Calu3 (cell line): ENCODE measurements at regions not wholly inside any gene's neighbourhood (a gene's known extent, or its start where the extent isn't known, plus 50 kb on each side); places are given as distances from the start of the nearest gene placed in this dataset.

Source experiments
- BruUV-seq: library from RNA; stranded (reverse); fragments of 400-500 nt; replicated peaks from 2 replicates; lab custom pipeline; 2021; lab: Mats Ljungman, UMichigan
- CTCF ChIA-PET: fragments of 300-600 bp; sonication (Branson Sonifier 250); formaldehyde crosslinking; loops from one replicate; lab custom pipeline; 2022; ENCODE audit warnings: antibody characterized with exemption; lab: Charles Lee
- DNase-seq: peaks from one replicate; pipeline ENCODE4 v3.0.0; 2022
- H3K27ac Mint-ChIP-seq: one replicate; pipeline ENCODE4 v1.8.0; 2022; ENCODE audit warnings: mixed read lengths; ENCODE audit not compliant: unreplicated experiment
- H3K27me3 Mint-ChIP-seq: one replicate; pipeline ENCODE4 v1.8.0; 2022; ENCODE audit warnings: mixed read lengths; ENCODE audit not compliant: unreplicated experiment
- H3K36me3 Mint-ChIP-seq: one replicate; pipeline ENCODE4 v1.8.0; 2022; ENCODE audit warnings: mild to moderate bottlenecking, moderate library complexity, mixed read lengths; ENCODE audit not compliant: insufficient read depth, unreplicated experiment
- H3K4me1 Mint-ChIP-seq: one replicate; pipeline ENCODE4 v1.8.0; 2022; ENCODE audit warnings: mild to moderate bottlenecking, low read depth, mixed read lengths; ENCODE audit not compliant: unreplicated experiment
- H3K4me3 Mint-ChIP-seq: one replicate; pipeline ENCODE4 v1.8.0; 2022; ENCODE audit warnings: mild to moderate bottlenecking, low read depth, moderate library complexity, mixed read lengths; ENCODE audit not compliant: unreplicated experiment
- H3K9me3 Mint-ChIP-seq: one replicate; pipeline ENCODE4 v1.8.0; 2022; ENCODE audit warnings: low read depth, mixed read lengths; ENCODE audit not compliant: unreplicated experiment
- intact Hi-C: fragments of 100-400 bp; cut with micrococcal nuclease; formaldehyde crosslinking; loops from one replicate; pipeline ENCODE4 v1.10.0; 2022; ENCODE audit not compliant: unreplicated experiment
- TF ChIP-seq, protein P1 (sequence below): fragments of 200-600 bp; IDR thresholded peaks from one replicate; pipeline ENCODE4 v1.8.0; 2022; ENCODE audit warnings: antibody characterized with exemption; ENCODE audit not compliant: unreplicated experiment

DNA sequence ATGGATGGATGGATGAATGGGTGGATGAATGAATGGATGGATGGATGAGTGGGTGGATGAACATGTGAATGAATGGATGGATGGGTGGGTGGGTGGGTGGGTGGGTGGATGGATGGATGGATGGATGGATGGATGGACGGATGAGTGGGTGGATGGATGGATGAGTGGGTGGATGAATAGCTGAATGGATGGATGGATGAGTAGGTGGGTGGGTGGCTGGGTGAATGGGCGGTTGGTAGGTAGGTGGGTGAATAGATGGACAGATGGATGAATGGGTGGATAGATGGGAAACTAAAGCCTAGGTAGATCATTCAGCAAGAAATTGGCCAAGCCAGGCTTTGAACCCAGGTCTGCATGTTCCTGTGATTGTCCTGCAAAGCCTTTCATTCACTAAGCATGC, 155.6 kb downstream of the WNT5A start:
- TF ChIP-seq, protein P1, sequence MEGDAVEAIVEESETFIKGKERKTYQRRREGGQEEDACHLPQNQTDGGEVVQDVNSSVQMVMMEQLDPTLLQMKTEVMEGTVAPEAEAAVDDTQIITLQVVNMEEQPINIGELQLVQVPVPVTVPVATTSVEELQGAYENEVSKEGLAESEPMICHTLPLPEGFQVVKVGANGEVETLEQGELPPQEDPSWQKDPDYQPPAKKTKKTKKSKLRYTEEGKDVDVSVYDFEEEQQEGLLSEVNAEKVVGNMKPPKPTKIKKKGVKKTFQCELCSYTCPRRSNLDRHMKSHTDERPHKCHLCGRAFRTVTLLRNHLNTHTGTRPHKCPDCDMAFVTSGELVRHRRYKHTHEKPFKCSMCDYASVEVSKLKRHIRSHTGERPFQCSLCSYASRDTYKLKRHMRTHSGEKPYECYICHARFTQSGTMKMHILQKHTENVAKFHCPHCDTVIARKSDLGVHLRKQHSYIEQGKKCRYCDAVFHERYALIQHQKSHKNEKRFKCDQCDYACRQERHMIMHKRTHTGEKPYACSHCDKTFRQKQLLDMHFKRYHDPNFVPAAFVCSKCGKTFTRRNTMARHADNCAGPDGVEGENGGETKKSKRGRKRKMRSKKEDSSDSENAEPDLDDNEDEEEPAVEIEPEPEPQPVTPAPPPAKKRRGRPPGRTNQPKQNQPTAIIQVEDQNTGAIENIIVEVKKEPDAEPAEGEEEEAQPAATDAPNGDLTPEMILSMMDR: no peak
- intact Hi-C loops: no loop called here
- Mint-ChIP-seq H3K4me1 (no peaks in the 10 kb centered on the region), H3K9me3 (peaks cover 10% of the 10 kb centered on the region), H3K4me3 (no peak overlapping the region), H3K27ac (no peak overlapping the region), H3K36me3 (no peaks in the 10 kb centered on the region), H3K27me3 (no peaks in the 10 kb centered on the region)
- DNase-seq: no peak
- CTCF ChIA-PET: no interaction called here
- BruUV-seq: no TSS peak

DNA sequence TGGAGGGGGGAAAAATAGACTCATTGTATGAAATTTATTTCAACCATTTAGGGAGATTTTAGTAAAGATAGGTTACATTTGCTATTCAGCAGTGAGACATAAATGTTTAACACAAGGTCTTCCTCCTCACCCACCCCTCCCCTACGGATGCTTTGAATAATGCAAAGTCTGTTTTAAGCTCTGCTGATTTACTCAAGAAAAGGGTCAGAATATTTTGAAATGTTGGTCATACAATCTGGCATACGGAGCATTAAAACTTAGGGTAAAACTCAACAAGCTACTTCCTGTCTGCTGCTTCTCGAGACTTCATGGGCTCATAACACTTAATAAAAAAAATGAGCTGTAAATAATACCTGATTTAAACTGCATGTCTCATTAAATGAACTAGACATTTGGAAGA, 156.3 kb downstream of the WNT5A start:
- Mint-ChIP-seq H3K36me3 (no peaks in the 10 kb centered on the region), H3K4me1 (no peaks in the 10 kb centered on the region), H3K9me3 (peaks cover 10% of the 10 kb centered on the region), H3K27ac (no peak overlapping the region), H3K4me3 (no peak overlapping the region), H3K27me3 (no peaks in the 10 kb centered on the region)
- TF ChIP-seq, protein P1: no peak
- BruUV-seq: no TSS peak
- CTCF ChIA-PET: no interaction called here
- DNase-seq: no peak
- intact Hi-C loops: no loop called here

DNA sequence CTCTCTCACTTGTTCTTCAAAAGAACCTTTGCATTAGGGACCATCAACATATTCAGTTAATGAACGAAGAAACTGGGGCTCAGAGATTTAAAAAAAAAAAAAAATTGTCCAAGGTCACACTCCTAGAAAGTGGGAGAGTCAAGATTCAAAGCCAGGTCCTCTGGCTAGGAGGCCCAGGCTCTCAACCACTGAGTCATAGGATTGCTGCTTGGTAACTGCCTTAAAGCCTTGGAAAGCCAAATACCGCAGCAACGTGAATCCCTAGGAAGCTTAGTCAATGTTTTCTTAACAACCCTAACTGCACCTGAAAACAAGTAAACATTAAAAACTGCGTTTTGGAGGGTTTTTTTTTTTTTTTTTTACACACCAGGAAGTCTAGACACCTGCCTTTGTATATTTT, 156.8 kb downstream of the WNT5A start:
- H3K4me3 Mint-ChIP-seq: no peak overlapping the region
- H3K4me1 Mint-ChIP-seq: no peaks in the 10 kb centered on the region
- CTCF ChIA-PET: no interaction called here
- TF ChIP-seq, protein P1: no peak
- no peak overlapping the region for H3K27ac Mint-ChIP-seq
- H3K9me3 Mint-ChIP-seq: peaks cover 10% of the 10 kb centered on the region
- no peak for DNase-seq
- intact Hi-C loops: no loop called here
- H3K27me3 Mint-ChIP-seq: no peaks in the 10 kb centered on the region
- no peaks in the 10 kb centered on the region for H3K36me3 Mint-ChIP-seq
- no TSS peak for BruUV-seq

DNA sequence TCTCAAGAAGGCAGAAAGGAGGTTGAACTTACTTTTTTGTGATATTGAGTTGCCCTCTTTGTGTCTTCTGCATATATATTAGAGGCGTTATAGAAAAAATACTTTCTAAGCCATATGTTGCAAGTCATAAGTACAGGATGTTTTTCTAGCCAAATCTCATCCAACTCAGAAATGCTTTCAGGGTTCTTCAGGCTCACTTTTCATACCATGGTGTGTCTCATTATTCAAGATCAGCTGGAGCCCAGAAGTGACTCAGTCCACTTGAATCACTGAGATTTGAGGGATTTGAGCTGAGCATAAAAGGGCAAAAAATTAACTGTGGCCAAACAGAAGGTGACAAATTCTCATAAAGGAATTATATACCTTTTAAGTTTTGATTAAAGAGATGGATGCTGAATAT, 157.3 kb downstream of the WNT5A start:
- no peak for DNase-seq
- Mint-ChIP-seq H3K4me3 (no peak overlapping the region), H3K27ac (no peak overlapping the region), H3K36me3 (no peaks in the 10 kb centered on the region), H3K4me1 (no peaks in the 10 kb centered on the region), H3K9me3 (peaks cover 10% of the 10 kb centered on the region), H3K27me3 (no peaks in the 10 kb centered on the region)
- intact Hi-C loops: no loop called here
- CTCF ChIA-PET: no interaction called here
- TF ChIP-seq, protein P1: no peak
- no TSS peak for BruUV-seq
